Inflammatory macrophage (primary cell): ENCODE measurements at regions not wholly inside any gene's neighbourhood (a gene's known extent, or its start where the extent isn't known, plus 50 kb on each side); places are given as distances from the start of the nearest gene placed in this dataset.
"Not testable (repeated sequence)": the region's sequence is repeated elsewhere in the genome, so short reads cannot be mapped to it uniquely, and the experiment has no call there.

ENCODE experiments used
- DNase-seq, 2 donors: peaks; one replicate each; pipeline ENCODE4 v3.0.0-alpha.2; 2020 to 2022

DNA sequence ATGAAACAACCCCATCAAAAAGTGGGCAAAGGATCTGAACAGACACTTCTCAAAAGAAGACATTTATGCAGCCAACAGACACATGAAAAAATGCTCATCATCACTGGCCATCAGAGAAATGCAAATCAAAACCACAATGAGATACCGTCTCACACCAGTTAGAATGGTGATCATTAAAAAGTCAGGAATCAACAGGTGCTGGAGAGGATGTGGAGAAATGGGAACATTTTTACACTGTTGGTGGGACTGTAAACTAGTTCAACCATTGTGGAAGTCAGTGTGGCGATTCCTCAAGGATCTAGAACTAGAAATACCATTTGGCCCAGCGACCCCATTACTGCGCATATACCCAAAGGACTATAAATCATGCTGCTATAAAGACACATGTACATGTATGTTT is 179.1 kb downstream of the LRRC70 start:
- not testable (repeated sequence) for DNase-seq

DNA sequence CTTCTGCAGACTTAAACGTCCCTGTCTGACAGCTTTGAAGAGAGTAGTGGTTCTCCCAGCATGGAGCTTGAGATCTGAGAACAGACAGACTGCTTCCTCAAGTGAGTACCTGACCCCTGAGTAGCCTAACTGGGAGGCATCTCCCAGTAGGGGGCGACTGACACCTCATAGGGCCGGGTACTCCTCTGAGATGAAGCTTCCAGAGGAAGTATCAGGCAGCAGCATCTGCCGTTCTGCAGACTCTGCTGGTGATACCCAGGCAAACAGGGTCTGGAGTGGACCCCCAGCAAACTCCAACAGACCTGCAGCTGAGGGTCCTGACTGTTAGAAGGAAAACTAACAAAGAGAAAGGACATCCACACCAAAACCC is 174.4 kb downstream of the LRRC70 start:
- DNase-seq, result not testable (repeated sequence)

DNA sequence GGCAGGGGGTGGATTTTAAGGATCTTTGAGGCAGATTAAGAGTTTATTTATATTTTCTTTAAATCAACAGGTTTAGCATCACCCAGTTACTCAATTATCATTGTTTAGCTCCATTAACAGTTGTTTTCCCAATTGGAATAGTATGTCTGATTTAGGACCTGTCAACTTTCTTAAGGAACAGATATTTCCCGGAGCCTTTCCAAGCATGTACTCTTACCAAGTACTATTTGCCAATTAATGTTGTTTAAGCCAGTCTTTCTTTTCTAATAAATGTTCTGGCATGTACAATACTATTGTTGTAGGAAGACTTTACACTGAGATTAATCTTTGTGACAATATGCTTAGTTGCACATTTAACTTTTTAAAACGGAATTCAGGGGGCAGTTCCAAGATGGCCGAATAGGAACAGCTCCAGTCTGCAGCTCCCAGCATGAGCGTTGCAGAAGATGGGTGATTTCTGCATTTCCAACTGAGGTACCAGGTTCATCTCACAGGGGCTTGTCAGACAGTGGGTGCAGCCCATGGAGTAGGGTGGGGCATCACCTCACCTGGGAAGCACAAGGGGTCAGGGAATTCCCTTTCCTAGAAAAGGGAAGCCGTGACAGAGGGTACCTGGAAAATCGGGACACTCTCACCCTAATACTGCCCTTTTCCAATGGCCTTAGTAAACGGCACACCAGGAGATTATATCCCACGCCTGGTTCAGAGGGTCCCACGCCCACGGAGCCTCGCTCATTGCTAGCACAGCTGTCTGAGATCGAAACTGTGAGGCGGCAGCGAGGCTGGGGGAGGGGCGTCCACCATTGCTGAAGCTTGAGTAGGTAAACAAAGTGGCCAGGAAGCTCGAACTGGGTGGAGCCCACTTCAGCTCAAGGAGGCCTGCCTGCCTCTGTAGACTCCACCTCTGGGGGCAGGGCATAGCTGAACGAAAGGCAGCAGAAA is 173.7 kb downstream of the LRRC70 start:
- DNase-seq, result not testable (repeated sequence)

DNA sequence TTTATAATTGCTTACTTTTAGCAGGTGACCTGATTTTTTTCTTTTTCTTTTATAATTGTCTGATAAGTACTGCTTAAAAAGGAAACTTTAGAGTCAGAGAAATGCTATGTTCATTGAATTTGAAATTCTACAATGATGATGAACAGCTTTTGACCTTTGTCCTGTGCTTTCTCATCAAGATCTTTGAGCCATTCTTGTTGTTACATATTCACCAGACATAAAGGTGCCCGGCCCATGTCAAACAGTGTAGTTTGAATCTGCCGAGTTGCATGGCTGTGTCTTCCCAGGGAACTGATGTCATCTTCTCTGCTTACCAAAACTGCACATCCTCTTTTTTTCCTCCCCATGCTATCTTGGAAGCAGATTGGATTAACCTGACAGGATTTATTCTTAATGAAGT is 163.6 kb downstream of the LRRC70 start:
- no peak for DNase-seq

DNA sequence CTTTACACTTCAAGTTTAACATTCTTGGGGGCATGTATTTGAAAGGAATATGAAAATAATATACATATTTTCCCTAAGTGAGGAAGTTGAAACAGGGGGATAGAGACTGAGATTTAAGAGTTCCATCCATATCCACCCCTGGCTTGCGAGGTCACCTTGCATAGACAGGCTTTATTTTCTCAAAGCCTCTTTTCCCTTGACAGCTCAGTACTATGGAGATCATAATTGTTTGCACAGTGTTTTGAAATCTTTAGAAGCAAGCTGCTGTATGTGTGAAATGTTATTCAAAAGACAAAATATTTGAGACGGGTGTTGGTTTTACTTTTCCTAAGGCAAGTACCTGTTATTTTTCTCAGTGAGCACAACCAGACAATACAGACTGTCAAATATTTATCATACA is 163.1 kb downstream of the LRRC70 start:
- no peak for DNase-seq

DNA sequence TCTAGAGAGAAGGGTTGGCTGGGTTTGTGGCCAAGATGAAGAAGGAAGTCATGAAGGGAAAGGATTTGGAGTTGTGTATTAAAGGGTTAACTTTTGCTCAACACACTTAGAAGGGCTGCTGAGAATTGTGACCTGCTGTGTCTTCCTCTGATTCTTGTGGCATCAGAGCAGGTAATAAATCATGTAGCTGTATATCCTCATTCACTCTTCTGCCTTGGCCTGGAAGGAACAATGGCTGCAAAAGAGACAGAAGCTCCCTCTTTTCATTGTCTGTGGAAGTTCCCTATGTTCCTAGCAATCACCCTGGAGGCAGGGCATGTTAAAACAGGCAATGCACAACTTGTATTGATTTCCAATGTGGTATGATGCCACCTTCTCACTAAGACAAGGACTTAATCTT is 159.1 kb downstream of the LRRC70 start:
- DNase-seq, result no peak

DNA sequence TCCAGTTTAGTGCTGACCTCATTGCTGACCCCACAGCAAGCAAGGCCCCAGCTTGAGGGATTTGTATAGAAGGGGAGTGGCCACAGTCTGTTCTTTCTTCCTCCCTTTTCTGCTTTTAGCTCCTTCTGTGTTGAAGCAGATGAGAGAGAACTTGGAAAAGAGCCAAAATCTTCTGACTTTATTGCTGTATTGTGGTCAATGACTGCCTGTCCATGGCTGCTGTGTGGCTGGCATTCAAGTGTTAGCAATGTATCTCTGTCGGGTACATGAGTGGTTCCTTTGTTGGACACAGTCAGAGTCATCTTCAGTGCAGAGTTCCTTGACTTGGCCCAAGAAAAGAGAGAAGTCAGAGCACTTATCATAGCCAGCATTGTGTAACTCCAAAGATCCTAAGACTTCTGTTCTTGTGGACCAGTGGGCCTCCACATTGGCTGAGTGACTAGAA is 154.1 kb downstream of the LRRC70 start:
- DNase-seq, result peak; percentile 71 to 87

DNA sequence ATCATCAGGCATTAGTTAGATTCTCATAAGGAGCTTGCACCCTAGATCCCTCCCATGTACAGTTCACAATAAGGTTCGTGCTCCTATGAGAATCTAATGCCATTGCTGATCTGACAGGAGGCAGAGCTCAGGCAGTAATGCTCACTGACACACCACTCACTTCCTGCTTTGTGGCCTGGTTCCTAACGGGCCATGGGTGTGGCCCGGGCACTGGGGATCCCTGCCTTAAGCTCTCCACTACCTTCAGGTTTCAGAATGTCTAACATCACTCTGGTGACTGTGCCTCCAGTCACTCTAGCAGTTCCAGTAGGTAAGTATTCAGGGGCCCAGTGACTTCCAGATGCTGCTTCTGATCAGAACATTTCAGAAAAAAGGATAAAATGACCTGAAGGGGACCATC is 152.4 kb downstream of the LRRC70 start:
- peak; percentile 31 to 52 for DNase-seq

DNA sequence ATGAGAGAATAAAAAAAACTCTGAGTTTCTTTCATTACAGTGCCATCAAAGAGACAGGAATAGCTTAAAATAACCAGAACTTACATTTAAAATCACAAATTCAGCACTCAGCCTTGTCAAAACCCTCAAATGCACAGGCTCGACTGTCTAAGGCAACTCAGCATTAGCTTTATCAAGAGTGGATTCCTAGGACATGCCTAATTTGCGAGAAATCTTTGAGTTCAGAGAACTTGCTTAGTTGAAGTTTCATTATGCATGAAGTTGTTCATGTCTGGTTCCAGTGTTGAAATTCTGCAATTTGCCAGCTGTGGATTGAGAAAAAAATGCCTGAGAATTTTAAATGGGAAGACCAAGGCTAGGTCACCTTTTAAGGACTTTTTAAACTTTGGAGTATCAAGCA is 151.1 kb downstream of the LRRC70 start:
- no peak for DNase-seq

DNA sequence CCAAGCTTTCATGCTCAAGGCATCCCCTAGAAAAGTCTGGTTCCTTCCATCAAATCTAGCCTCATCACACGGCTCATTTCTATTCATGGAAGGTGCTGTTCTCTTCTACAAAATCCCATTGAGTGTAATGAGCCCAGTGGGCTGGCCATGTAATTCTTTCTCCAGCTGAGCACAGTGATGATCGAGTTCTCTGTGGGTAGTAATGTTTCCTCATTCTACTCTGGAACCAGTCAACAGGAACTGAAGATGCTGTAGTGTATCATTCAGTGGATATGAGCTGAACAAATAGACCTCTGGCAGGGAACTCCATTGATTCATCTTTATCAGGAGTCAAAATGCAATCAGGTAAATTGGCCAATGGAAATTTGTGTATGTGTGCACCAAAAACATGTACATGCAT is 149.2 kb downstream of the LRRC70 start:
- peak; percentile 55 for DNase-seq

DNA sequence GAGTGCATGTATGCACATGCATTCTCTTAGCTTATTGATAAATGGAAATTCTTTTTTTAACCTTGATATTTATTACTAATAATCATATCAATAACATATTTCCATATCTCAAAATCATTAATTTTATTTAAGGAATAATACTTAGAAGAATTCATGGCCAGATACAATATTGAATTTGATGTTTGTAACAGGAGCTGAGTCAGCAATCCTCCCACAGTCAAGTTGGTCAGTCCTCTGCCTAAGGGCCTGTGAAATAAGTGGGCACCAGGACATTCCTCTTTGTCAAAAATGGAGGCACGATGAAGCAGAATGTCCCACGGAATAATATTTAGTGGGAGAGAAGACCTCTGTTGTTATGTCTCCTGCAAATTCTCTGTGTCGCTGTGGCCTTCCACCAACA is 148.6 kb downstream of the LRRC70 start:
- DNase-seq, result no peak

DNA sequence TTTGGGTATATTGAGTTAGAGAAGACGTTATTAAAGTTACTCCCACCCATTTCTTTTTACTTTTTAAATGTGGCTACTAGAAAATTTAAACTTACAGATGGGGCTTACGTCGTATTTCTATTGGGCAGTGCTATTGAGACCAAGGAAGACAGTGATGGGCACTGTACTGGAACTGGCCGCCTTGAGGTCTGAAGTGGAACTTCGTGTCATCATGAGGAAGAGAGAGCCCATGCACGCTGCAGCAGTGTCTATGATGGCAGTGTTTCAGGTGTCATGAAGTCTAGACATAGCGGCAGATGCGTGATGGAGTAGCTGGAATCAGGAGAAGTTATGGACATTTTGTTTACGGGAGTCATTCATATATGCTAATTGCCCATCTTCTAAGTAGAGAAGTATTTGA is 143.7 kb downstream of the LRRC70 start:
- no peak for DNase-seq

DNA sequence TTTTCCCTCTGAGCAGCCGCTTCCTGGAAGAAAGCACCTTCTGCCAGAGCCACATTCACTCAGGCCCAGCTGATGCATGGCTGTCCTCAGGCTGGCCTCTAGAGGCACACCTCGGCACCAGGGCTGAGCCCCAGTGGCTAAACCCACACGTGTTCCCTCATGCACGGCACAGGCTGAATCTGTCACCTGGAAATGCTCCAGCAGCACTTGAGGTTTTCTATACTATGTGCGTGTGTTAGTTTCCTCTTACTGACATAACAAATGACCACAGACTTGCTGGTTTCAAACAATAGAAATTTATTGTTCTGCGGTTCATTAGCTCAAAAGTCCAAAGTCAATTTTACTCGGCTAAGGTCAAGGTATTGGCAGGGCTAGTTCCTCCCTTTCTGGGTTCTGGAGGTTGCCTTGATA is 141.4 kb downstream of the LRRC70 start:
- no peak for DNase-seq

DNA sequence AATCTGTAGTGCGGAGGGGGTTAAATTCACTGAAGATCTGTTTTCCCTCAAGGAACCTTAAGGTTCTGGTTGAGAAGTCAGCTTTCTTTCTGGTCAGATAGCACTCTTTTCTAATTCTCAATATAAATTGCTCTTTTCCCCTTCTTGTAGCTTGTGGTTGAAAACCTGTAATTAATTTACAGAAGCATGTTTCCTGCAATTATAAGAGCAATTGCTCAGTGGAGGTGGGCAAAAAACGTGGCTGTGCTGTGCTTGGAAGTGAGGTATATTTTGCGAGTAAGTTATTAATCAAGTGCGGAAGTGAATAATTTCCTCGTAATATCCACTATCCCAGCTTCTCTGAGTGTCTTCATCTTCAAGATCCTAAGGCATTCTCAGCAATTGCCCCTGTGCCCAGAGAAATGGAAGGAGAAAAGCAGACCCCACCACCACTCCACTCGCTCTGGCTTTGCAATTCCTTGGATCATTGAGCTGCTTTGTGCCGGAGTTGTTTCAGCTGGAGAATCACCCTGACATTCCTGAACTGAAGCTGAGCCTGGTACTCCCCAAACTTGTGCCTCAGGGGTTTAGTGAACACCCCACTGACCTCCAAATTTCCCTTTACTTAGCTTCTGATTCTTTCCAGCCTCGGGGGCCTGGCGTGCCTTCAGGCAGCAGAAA is 140.6 kb downstream of the LRRC70 start:
- no peak for DNase-seq

DNA sequence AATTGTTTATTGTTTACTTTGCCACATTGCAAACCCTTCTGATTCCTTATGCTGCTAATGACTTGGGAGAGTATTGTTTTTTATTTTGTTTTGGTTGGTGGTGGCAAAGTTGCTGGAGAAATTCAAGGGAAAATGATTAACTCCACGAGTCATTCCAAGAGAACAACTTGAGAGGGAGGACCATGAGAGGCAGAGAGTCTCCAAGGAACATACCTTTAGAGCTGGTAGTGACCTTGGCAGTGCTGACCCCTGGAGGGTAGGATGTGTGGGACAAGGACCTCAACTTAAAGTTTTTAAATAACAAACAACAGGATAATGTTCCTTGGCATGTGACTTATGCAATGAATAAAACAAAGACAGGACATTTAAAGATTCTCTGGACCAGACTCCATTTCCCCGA is 139.7 kb downstream of the LRRC70 start:
- DNase-seq, result no peak

DNA sequence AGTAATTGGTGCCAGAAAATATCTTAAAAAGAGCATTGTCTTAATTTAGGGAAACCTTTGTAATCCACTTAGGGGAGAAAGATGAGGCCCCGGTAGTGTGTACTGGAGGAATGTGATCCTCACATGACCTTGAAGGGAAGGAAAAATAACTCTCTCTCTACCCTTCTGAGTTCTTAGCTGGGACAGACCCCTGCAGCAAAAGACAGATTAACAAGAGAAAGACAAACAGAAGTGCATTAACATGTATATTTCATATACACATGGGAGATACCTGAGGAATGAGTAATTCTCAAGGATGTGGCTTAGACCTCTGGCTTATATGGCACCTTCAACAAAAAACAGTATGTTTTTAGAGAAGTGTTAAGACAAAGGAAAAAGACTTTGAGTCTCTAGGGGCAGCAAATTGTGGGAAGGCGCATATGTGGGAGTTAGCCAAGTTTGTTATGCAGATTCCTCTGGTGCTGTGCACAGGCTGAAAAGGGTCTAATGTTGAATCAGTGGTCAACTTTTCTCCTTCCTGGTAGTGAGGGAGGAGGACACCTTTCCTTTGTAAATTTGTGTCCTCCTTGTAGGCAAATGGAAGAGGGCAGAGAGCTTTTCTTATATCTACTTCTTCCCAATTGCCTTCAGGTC is 138.8 kb downstream of the LRRC70 start:
- no peak for DNase-seq

DNA sequence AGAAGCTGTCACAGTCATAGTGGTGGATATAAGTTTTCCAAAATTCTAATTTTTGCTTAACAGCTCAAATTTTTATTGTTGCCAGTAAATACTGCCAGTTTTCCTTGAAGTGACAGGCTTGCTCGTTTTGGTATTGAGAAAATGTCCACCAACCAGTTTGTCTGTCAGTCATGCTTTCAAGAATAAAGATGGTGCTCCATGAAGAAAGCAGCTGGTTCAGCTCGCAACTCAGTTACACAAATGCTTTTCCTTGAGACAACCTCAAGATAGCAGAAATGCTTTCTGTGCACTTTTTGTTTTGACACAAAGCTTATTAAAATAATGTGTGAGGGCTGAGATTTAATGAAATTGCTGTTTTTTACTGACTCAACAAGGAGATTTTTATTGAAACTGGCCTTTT is 135.7 kb downstream of the LRRC70 start:
- DNase-seq, result no peak

DNA sequence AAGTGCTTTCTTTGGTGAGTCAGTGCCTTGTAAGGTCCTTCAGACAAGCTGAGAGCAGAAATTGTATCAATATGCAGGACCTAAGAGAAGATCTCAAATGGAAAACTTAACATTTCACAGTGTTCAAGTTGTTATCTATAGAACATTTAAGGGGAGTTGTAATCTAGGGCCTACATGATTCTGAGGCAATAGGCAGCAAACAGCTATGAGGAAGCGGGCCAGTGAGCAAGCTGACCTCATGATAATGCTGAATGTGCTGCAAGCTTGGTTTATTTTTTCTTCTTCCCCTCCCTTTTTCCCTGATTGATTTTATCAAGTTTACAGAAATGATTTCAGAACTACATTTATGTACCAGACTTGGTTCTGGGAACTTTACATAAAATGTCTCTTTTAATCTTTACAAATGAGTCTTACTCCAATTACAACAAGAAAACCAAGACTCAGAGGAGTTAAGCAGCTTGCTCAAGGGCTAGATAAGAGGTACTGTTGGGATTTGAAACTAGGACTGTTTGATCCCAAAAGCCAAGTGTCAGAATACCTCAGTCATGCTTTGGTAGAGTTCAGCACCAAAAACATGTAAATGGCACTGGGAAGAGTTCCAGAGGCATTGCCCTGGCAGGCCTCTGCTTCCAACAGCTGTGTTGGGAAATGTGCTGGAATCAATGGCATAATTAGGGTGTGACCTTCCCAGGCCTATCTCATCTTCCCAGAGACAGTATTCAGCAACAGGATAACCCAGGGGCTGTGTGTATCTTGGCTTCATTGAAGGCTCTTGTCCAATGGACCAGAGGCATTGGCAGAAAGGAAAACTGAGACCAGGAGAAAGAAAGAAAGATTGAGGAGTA is 130.1 kb downstream of the LRRC70 start:
- DNase-seq, result peak; percentile 56 to 65

DNA sequence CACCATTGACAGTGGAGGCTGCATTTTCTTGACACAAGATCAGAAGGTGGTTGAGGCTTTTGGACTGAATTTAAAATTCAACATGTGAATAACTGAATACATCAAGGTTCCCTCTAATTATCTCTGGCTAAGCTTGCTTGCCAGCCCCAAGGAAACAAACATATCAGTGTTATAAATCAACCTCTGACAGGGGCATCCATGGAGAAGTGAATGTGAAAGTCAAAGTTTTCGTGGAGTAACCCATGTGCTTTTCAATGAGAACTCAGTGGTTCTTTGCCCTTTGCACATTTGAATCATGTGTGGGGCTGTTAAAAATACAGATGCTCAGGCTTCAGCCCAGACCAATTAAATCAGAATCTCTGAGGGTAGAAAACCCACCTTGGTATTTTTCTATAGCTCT is 128.9 kb downstream of the LRRC70 start:
- no peak for DNase-seq

DNA sequence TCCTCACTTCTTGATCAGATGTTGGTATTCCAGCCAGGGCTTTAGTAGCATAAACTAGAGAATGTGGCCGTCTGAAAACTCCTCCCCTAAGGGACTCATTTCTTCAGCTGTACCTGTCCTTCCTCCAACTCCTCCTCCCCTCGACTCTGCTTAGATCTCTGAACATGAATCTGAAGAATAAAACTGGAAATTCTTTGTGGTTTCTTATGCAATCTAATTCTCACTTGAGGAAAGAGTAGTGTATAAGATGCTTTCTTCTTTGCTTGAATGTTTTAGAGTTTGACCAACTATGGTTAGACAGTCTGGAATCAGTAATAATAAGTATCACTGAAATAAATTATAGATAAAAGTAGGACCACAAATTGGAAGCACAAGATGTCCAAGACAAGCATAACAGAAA is 128.5 kb downstream of the LRRC70 start:
- no peak for DNase-seq

DNA sequence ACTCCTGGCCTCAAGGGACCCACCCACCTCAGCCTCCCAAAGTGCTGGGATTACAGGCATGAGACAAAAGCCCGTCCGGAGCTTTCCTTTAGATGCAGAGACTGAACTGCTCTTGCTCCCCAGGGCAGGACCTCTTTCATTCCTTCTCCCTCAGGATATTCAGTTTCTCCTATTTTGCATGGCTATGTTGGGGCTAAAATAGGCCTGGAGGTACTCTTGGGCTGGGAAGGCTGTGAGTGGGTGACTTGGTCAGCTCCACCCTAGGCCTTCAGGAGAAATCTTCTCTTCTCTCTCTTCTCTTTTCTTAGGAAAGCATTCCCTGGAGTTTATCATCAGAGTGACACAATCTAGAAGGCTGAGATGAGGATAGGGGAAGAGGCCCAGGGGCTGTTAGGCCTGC is 126.4 kb downstream of the LRRC70 start:
- no peak for DNase-seq

DNA sequence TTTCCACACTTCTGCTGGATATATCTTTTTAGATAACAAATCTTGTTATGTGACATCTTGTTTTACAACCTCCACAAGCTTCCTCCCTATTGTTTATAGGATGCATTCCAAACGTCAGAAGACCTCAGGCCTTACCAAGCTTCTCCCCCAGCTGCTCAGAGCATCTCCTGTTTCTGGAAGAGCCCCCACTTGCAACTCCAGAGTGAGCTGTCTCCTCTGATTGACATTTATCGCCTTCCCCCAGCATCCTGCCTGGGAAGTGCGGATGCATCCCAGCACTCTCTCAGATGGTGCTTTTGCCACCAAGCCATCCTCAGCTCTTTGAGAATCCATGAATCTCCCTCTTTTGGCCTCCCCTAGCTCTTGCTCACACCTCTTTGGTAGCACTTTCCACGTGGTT is 123.5 kb downstream of the LRRC70 start:
- no peak for DNase-seq

DNA sequence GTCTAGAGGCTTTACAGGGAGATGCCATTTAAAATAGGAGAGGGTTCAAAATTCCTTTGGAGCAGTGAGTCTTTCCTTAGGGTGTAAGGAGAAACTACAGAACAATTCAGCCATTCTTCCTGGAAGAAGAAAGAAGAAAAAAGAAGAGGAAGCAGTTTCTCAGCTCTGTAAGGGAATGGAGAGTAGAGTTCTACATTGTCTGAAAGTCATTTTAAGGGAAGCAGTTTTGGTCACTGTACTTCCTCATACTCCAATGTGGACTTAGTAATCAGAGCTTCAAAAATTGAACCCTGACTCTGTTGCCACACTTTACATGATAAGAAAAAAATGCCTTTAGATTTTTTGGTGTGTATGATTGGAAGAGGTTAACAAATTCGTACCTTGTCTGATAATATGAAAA is 122.4 kb downstream of the LRRC70 start:
- peak; percentile 9 to 60 for DNase-seq
